A673 (cell line): ENCODE measurements at regions not wholly inside any gene's neighbourhood (a gene's known extent, or its start where the extent isn't known, plus 50 kb on each side); places are given as distances from the start of the nearest gene placed in this dataset.

ENCODE experiments used
- BruUV-seq: library from RNA; stranded (reverse); fragments of 400-500 nt; replicated peaks from 2 replicates; lab custom pipeline; 2021; lab: Mats Ljungman, UMichigan
- CTCF ChIA-PET: fragments of 300-600 bp; sonication (Branson Sonifier 250); formaldehyde crosslinking; loops from one replicate; lab custom pipeline; 2022; ENCODE audit warnings: antibody characterized with exemption; lab: Charles Lee
- POLR2A ChIA-PET: fragments of 300-600 bp; sonication (Branson Sonifier 250); formaldehyde crosslinking; loops from one replicate; lab custom pipeline; 2022; ENCODE audit warnings: antibody characterized with exemption; ENCODE audit not compliant: low non-redundant PET; lab: Charles Lee
- DNase-seq: peaks from one replicate; pipeline ENCODE4 v3.0.0-alpha.2; 2015; ENCODE audit warnings: low spot score
- H3K27ac ChIP-seq: fragments of 200-600 bp; sonication (generic); 2 replicates; pipeline ENCODE4 v1.5.1; 2016; ENCODE audit warnings: mixed run types, low read depth, mild to moderate bottlenecking, mixed read lengths, antibody characterized with exemption, low read length; ENCODE audit not compliant: poor library complexity, severe bottlenecking
- H3K27me3 ChIP-seq: fragments of 200-600 bp; sonication (generic); replicated peaks from 2 replicates; pipeline ENCODE4 v1.6.1; 2017; ENCODE audit warnings: mixed run types, low read depth, mild to moderate bottlenecking, mixed read lengths, antibody characterized with exemption, low read length; ENCODE audit not compliant: insufficient read depth, poor library complexity
- H3K36me3 ChIP-seq: fragments of 200-600 bp; sonication (generic); 2 replicates; pipeline ENCODE4 v1.6.1; 2016; ENCODE audit warnings: mixed run types, mild to moderate bottlenecking, mixed read lengths, antibody characterized with exemption, low read length; ENCODE audit not compliant: insufficient read depth, poor library complexity, severe bottlenecking
- H3K4me1 ChIP-seq: fragments of 200-600 bp; sonication (generic); 2 replicates; pipeline ENCODE4 v1.6.1; 2017; ENCODE audit warnings: mixed run types, mild to moderate bottlenecking, mixed read lengths, antibody characterized with exemption, low read length; ENCODE audit not compliant: insufficient read depth, poor library complexity, severe bottlenecking
- H3K4me3 ChIP-seq: fragments of 200-600 bp; sonication (generic); 2 replicates; pipeline ENCODE4 v1.5.1; 2016; ENCODE audit warnings: low read depth, mixed run types, mild to moderate bottlenecking, mixed read lengths, low read length; ENCODE audit not compliant: poor library complexity, severe bottlenecking
- H3K9me3 ChIP-seq: fragments of 200-600 bp; sonication (generic); 2 replicates; pipeline ENCODE4 v1.6.1; 2016; ENCODE audit warnings: mixed run types, low read depth, mild to moderate bottlenecking, mixed read lengths, antibody characterized with exemption, low read length; ENCODE audit not compliant: poor library complexity, severe bottlenecking
- EZH2 ChIP-seq: fragments of 200-600 bp; sonication (generic); IDR thresholded peaks from 2 replicates; pipeline ENCODE4 v1.6.1; 2017; ENCODE audit warnings: borderline replicate concordance, low read depth, mild to moderate bottlenecking, mixed read lengths, antibody characterized with exemption, low read length; ENCODE audit not compliant: poor library complexity, severe bottlenecking
- intact Hi-C: fragments of 100-400 bp; cut with micrococcal nuclease; formaldehyde crosslinking; loops from one replicate; pipeline ENCODE4 v1.10.0; 2022; ENCODE audit not compliant: unreplicated experiment
- TF ChIP-seq, protein P1 (sequence below): fragments of 300-800, 200-600 bp; sonication (generic); conservative IDR thresholded peaks from 2 replicates; pipeline ENCODE4 v1.5.1; 2017; ENCODE audit warnings: low read depth, mild to moderate bottlenecking, antibody characterized with exemption, low read length, moderate library complexity, mixed read lengths

DNA sequence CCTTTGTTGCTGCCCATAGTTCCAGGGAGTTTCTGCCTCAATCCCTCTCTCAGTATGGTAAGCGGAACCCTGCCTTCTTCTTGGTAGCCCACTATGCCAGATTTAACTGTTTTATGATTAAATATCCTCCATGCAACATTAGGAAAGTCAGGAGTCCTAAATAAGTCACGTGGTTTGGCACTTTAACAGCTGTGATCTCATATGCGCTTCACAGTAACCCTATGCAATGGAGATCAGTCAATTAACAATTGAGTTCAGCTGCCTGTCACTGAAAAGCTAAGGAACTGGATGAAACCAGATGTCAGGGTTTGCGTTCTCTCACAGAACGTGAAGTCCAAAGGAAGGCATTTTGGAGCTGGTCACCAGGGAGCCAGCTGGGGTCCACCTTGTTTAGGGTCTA lies 81.6 kb downstream of the PSMB1 start:
- no peak overlapping the region for H3K4me3 ChIP-seq
- ChIA-PET CTCF (no interaction called here), POLR2A (no interaction called here)
- intact Hi-C loops: no loop called here
- no peaks in the 10 kb centered on the region for H3K4me1 ChIP-seq
- H3K36me3 ChIP-seq: no peaks in the 10 kb centered on the region
- no peak for DNase-seq
- H3K9me3 ChIP-seq: peaks cover 10% of the 10 kb centered on the region
- H3K27me3 ChIP-seq: no peaks in the 10 kb centered on the region
- H3K27ac ChIP-seq: no peak overlapping the region
- TF ChIP-seq, protein P1, sequence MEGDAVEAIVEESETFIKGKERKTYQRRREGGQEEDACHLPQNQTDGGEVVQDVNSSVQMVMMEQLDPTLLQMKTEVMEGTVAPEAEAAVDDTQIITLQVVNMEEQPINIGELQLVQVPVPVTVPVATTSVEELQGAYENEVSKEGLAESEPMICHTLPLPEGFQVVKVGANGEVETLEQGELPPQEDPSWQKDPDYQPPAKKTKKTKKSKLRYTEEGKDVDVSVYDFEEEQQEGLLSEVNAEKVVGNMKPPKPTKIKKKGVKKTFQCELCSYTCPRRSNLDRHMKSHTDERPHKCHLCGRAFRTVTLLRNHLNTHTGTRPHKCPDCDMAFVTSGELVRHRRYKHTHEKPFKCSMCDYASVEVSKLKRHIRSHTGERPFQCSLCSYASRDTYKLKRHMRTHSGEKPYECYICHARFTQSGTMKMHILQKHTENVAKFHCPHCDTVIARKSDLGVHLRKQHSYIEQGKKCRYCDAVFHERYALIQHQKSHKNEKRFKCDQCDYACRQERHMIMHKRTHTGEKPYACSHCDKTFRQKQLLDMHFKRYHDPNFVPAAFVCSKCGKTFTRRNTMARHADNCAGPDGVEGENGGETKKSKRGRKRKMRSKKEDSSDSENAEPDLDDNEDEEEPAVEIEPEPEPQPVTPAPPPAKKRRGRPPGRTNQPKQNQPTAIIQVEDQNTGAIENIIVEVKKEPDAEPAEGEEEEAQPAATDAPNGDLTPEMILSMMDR: no peak
- no peak for TF ChIP-seq EZH2
- BruUV-seq: no TSS peak

DNA sequence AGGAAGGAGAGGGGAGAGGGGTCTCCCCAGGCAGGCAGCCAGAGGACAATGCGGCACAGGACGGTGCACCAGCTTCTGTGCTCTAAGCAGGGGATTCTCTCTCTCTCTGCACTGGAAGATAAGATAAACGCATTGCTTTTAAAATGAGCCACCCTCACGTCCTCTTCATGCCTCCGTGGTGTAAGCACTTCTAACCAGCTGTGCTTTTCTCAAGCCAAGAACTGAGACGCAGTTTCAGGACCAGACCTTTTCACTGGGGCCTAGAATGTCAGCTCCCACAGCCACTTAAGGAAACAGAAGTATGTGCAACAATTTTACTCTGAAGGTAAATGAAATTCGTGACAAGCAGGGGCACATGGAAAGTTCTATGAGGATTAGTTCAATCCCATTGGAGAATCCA lies 82.4 kb downstream of the PSMB1 start:
- peaks cover 14% of the 10 kb centered on the region for H3K9me3 ChIP-seq
- ChIA-PET POLR2A (no interaction called here), CTCF (no interaction called here)
- intact Hi-C loops: no loop called here
- no peaks in the 10 kb centered on the region for H3K36me3 ChIP-seq
- H3K4me3 ChIP-seq: no peak overlapping the region
- no peaks in the 10 kb centered on the region for H3K27me3 ChIP-seq
- no peaks in the 10 kb centered on the region for H3K4me1 ChIP-seq
- no peak overlapping the region for H3K27ac ChIP-seq
- no peak for DNase-seq
- TF ChIP-seq, protein P1: no peak
- no peak for TF ChIP-seq EZH2
- BruUV-seq: no TSS peak

DNA sequence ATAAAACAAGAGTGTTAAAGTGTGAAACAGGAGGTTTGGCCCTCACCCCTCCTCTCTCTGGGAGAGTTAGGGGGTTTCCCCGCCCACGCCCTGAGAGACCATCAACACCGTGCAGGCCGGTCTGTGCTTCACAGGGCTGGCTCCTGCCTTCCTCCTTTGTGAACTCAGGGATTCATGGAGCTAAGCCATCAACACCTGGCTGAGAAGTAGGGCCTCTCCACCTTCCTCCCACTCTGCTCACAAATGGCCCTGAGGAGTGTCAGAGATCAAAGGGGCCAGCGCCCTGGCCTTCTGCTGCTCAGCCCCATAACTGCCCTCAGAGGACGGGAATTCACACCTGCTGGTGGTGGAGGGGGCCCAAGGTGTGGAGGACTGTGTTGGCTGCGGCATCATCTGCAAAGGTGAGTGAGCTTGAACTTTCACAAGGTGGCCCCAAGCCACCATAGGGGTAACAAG lies 88.6 kb downstream of the PSMB1 start:
- H3K4me3 ChIP-seq: no peak overlapping the region
- ChIA-PET CTCF (no interaction called here), POLR2A (no interaction called here)
- no peaks in the 10 kb centered on the region for H3K4me1 ChIP-seq
- intact Hi-C loops: no loop called here
- BruUV-seq: no TSS peak
- DNase-seq: no peak
- H3K9me3 ChIP-seq: peaks cover 16% of the 10 kb centered on the region
- no peak overlapping the region for H3K27ac ChIP-seq
- H3K36me3 ChIP-seq: no peaks in the 10 kb centered on the region
- H3K27me3 ChIP-seq: peaks cover 14% of the 10 kb centered on the region
- no peak for TF ChIP-seq EZH2
- TF ChIP-seq, protein P1: no peak
